HFFc6 (cell line): ENCODE measurements at regions not wholly inside any gene's neighbourhood (a gene's known extent, or its start where the extent isn't known, plus 50 kb on each side); places are given as distances from the start of the nearest gene placed in this dataset.

ENCODE experiments used
- DNase-seq: peaks from one replicate; pipeline ENCODE4 v3.0.0-alpha.2; 2018
- H3K27ac Mint-ChIP-seq: 2 replicates; pipeline ENCODE4 v1.8.0; 2020; ENCODE audit warnings: mild to moderate bottlenecking, mixed read lengths
- H3K27me3 Mint-ChIP-seq: 2 replicates; pipeline ENCODE4 v1.8.0; 2021; ENCODE audit warnings: mild to moderate bottlenecking, moderate library complexity, mixed read lengths; ENCODE audit not compliant: insufficient read depth
- H3K36me3 Mint-ChIP-seq: 2 replicates; pipeline ENCODE4 v1.8.0; 2021; ENCODE audit warnings: low read depth, mixed read lengths
- H3K4me1 Mint-ChIP-seq: 2 replicates; pipeline ENCODE4 v1.8.0; 2020; ENCODE audit warnings: low read depth, mixed read lengths
- H3K4me3 Mint-ChIP-seq: 2 replicates; pipeline ENCODE4 v1.8.0; 2020; ENCODE audit warnings: mild to moderate bottlenecking, moderate library complexity, mixed read lengths
- H3K9me3 Mint-ChIP-seq: 2 replicates; pipeline ENCODE4 v1.8.0; 2020; ENCODE audit warnings: mild to moderate bottlenecking, mixed read lengths
- CTCF ChIP-seq: fragments of 200-600 bp; sonication (generic); IDR thresholded peaks from 2 replicates; pipeline ENCODE4 v1.5.0; 2021; ENCODE audit warnings: antibody characterized with exemption, mild to moderate bottlenecking

DNA sequence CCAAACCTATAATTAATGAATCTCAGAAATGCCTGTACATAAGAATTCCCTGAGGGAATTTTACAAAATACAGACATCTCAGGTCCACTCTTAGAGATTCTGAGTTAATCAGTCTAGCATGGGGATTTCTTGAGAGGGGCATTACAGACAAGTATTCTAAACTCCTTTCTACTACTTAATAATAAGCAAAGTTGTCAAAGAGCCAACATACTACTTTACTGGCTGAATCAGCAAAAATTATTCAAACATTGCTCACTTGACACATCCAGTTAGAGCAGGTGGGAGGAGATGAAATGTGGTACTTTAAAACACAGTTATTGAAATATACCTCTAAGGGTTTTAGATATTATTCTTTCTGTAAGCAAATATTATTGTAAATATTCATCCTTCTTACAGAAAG is 1164.7 kb downstream of the CDY2B start:
- Mint-ChIP-seq H3K36me3 (no peaks in the 10 kb centered on the region), H3K4me3 (no peak overlapping the region), H3K4me1 (no peaks in the 10 kb centered on the region), H3K27ac (no peak overlapping the region), H3K27me3 (no peaks in the 10 kb centered on the region), H3K9me3 (no peaks in the 10 kb centered on the region)
- DNase-seq = no peak
- no peak for TF ChIP-seq CTCF

GRCh38 chrY:16673102-16673787 is 1206.8 kb downstream of the CDY2B start:
- H3K9me3 Mint-ChIP-seq = peaks cover 9% of the 10 kb centered on the region
- TF ChIP-seq CTCF = no peak
- no peaks in the 10 kb centered on the region for H3K4me1 Mint-ChIP-seq
- H3K4me3 Mint-ChIP-seq = no peak overlapping the region
- no peaks in the 10 kb centered on the region for H3K36me3 Mint-ChIP-seq
- no peak for DNase-seq
- no peaks in the 10 kb centered on the region for H3K27me3 Mint-ChIP-seq
- no peak overlapping the region for H3K27ac Mint-ChIP-seq

GRCh38 chrY:16668402-16668801 is 1211.6 kb downstream of the CDY2B start:
- H3K4me3 Mint-ChIP-seq = no peak overlapping the region
- H3K9me3 Mint-ChIP-seq = no peaks in the 10 kb centered on the region
- H3K27ac Mint-ChIP-seq = no peak overlapping the region
- TF ChIP-seq CTCF = no peak
- no peak for DNase-seq
- H3K27me3 Mint-ChIP-seq = no peaks in the 10 kb centered on the region
- H3K36me3 Mint-ChIP-seq = no peaks in the 10 kb centered on the region
- H3K4me1 Mint-ChIP-seq = no peaks in the 10 kb centered on the region

DNA sequence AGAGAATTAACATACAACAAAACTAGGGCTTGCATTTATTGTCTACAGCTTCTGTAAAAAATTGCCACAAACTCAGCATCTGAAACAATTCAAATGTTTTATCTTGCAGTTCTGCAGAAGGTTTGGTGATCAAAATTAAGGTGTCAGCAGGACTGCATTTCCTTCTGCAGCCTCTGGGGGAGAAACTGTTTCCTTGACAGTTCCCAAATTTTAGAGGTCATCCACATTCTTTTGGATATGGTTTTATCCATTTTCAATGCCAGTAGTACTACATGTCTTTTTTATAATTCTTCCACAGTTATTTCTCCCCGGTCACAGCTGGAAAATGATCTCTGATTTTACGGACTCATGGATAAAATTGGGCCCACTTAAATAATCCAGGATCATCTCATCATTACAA is 1217.3 kb downstream of the CDY2B start:
- H3K36me3 Mint-ChIP-seq = no peaks in the 10 kb centered on the region
- DNase-seq = no peak
- peaks cover 8% of the 10 kb centered on the region; the same call in 1 of the 2 replicates for H3K9me3 Mint-ChIP-seq
- H3K4me3 Mint-ChIP-seq = no peak overlapping the region
- H3K4me1 Mint-ChIP-seq = no peaks in the 10 kb centered on the region
- no peak overlapping the region for H3K27ac Mint-ChIP-seq
- peak; percentile 11; the same call in 1 of the 2 replicates for TF ChIP-seq CTCF
- H3K27me3 Mint-ChIP-seq = no peaks in the 10 kb centered on the region

GRCh38 chrY:16659340-16659739 is 1220.7 kb downstream of the CDY2B start:
- H3K4me1 Mint-ChIP-seq = no peaks in the 10 kb centered on the region
- no peaks in the 10 kb centered on the region for H3K27me3 Mint-ChIP-seq
- no peak overlapping the region for H3K4me3 Mint-ChIP-seq
- peaks cover 8% of the 10 kb centered on the region; the same call in 1 of the 2 replicates for H3K9me3 Mint-ChIP-seq
- H3K27ac Mint-ChIP-seq = no peak overlapping the region
- H3K36me3 Mint-ChIP-seq = no peaks in the 10 kb centered on the region
- no peak for TF ChIP-seq CTCF
- no peak for DNase-seq
